Parathyroid adenoma (tissue), 2 donors: ENCODE measurements at regions not wholly inside any gene's neighbourhood (a gene's known extent, or its start where the extent isn't known, plus 50 kb on each side); places are given as distances from the start of the nearest gene placed in this dataset.

Experiments used
- H2AFZ ChIP-seq: fragments of 300-600 bp; sonication (generic); one replicate; pipeline ENCODE4 v1.7.0; 2017; ENCODE audit warnings: antibody characterized with exemption, mild to moderate bottlenecking
- H3K27ac ChIP-seq: fragments of 300-600 bp; sonication (generic); one replicate; pipeline ENCODE4 v1.7.0; 2017
- H3K27me3 ChIP-seq: fragments of 300-600 bp; sonication (generic); one replicate; pipeline ENCODE4 v1.7.0; 2017; ENCODE audit warnings: low read length; ENCODE audit not compliant: control insufficient read depth, insufficient read depth
- H3K36me3 ChIP-seq: fragments of 300-600 bp; sonication (generic); one replicate; pipeline ENCODE4 v1.7.0; 2017; ENCODE audit warnings: low read length; ENCODE audit not compliant: control insufficient read depth, insufficient read depth
- H3K4me1 ChIP-seq: fragments of 300-600 bp; sonication (generic); one replicate; pipeline ENCODE4 v1.7.0; 2017; ENCODE audit warnings: control low read depth
- H3K4me2 ChIP-seq: fragments of 300-600 bp; sonication (generic); one replicate; pipeline ENCODE4 v1.7.0; 2017; ENCODE audit warnings: low read length
- H3K4me3 ChIP-seq: fragments of 300-600 bp; sonication (generic); one replicate; pipeline ENCODE4 v1.7.0; 2017; ENCODE audit warnings: low read depth, low read length
- H3K79me2 ChIP-seq: fragments of 300-600 bp; sonication (generic); one replicate; pipeline ENCODE4 v1.7.0; 2017; ENCODE audit warnings: control low read depth
- H3K9ac ChIP-seq: fragments of 300-600 bp; sonication (generic); one replicate; pipeline ENCODE4 v1.7.0; 2017; ENCODE audit warnings: mild to moderate bottlenecking
- H3K9me3 ChIP-seq: fragments of 300-600 bp; sonication (generic); one replicate; pipeline ENCODE4 v1.7.0; 2017; ENCODE audit warnings: low read length; ENCODE audit not compliant: control insufficient read depth
- CTCF ChIP-seq: fragments of 300-600 bp; sonication (generic); IDR thresholded peaks from one replicate; pipeline ENCODE4 v1.7.0; 2017; ENCODE audit warnings: antibody characterized with exemption, mild to moderate bottlenecking
- donor health status: primary hyperparathyroidism.

GRCh38 chr9:91033797-91034196 is 232.2 kb downstream of the SYK start:
- TF ChIP-seq CTCF, result no peak
- Histone ChIP-seq H3K9ac (no peak overlapping the region), H3K27me3 (no peaks in the 10 kb centered on the region), H3K27ac (no peak overlapping the region), H3K9me3 (no peaks in the 10 kb centered on the region), H3K4me2 (no peak overlapping the region), H3K79me2 (no peaks in the 10 kb centered on the region), H3K4me3 (no peak overlapping the region), H2AFZ (no peak overlapping the region), H3K36me3 (no peaks in the 10 kb centered on the region), H3K4me1 (no peaks in the 10 kb centered on the region)

- no peak for TF ChIP-seq CTCF
- Histone ChIP-seq H3K9ac (no peak overlapping the region), H3K36me3 (no peaks in the 10 kb centered on the region), H3K4me1 (no peaks in the 10 kb centered on the region), H2AFZ (no peak overlapping the region), H3K27ac (no peak overlapping the region), H3K9me3 (no peaks in the 10 kb centered on the region), H3K4me3 (no peak overlapping the region), H3K27me3 (no peaks in the 10 kb centered on the region), H3K79me2 (no peaks in the 10 kb centered on the region), H3K4me2 (no peak overlapping the region)
These were observed 232.9 kb downstream of the SYK start for GRCh38 chr9:91034521-91034920.

- no peak overlapping the region for H3K4me2 ChIP-seq
- H3K27ac ChIP-seq, result no peak overlapping the region
- no peak for TF ChIP-seq CTCF
- H3K4me3 ChIP-seq, result no peak overlapping the region
- no peak overlapping the region for H3K9ac ChIP-seq
- no peaks in the 10 kb centered on the region for H3K4me1 ChIP-seq
- no peak overlapping the region for H2AFZ ChIP-seq
- no peaks in the 10 kb centered on the region for H3K36me3 ChIP-seq
- H3K79me2 ChIP-seq, result no peaks in the 10 kb centered on the region
- H3K27me3 ChIP-seq, result no peaks in the 10 kb centered on the region
- no peaks in the 10 kb centered on the region for H3K9me3 ChIP-seq
These were observed 233.6 kb downstream of the SYK start for GRCh38 chr9:91034976-91035824.

GRCh38 chr9:91035825-91036208 is 234.2 kb downstream of the SYK start:
- H3K27ac ChIP-seq, result no peak overlapping the region
- no peaks in the 10 kb centered on the region for H3K79me2 ChIP-seq
- H3K27me3 ChIP-seq, result no peaks in the 10 kb centered on the region
- TF ChIP-seq CTCF, result no peak
- no peaks in the 10 kb centered on the region for H3K36me3 ChIP-seq
- H3K4me3 ChIP-seq, result no peak overlapping the region
- H3K4me2 ChIP-seq, result no peak overlapping the region
- H3K4me1 ChIP-seq, result no peaks in the 10 kb centered on the region
- H3K9ac ChIP-seq, result no peak overlapping the region
- no peaks in the 10 kb centered on the region for H3K9me3 ChIP-seq
- H2AFZ ChIP-seq, result no peak overlapping the region

- H3K36me3 ChIP-seq, result no peaks in the 10 kb centered on the region
- H3K4me3 ChIP-seq, result no peak overlapping the region
- H3K79me2 ChIP-seq, result no peaks in the 10 kb centered on the region
- no peak for TF ChIP-seq CTCF
- H2AFZ ChIP-seq, result no peak overlapping the region
- H3K9ac ChIP-seq, result no peak overlapping the region
- no peak overlapping the region for H3K4me2 ChIP-seq
- H3K4me1 ChIP-seq, result no peaks in the 10 kb centered on the region
- H3K9me3 ChIP-seq, result no peaks in the 10 kb centered on the region
- no peak overlapping the region for H3K27ac ChIP-seq
- no peaks in the 10 kb centered on the region for H3K27me3 ChIP-seq
These were observed 234.7 kb downstream of the SYK start for GRCh38 chr9:91036356-91036755.
